Heart left ventricle (tissue), 13 donors: ENCODE measurements at regions not wholly inside any gene's neighbourhood (a gene's known extent, or its start where the extent isn't known, plus 50 kb on each side); places are given as distances from the start of the nearest gene placed in this dataset.

Source experiments
- CTCF ChIP-seq, 12 donors: fragments of 200-600 bp; sonication (generic) in 4 of 12; IDR thresholded peaks; one replicate each; pipeline versions ENCODE4 v1.5.0 to v1.8.0; 2018 to 2022; ENCODE audit warnings: antibody characterized with exemption in 12 of 12, mild to moderate bottlenecking in 5 of 12
- POLR2A ChIP-seq, 2 donors: fragments of 450-650 bp; IDR thresholded peaks; one replicate each; pipeline ENCODE4 v1.6.1; 2017; ENCODE audit warnings: antibody characterized with exemption in 2 of 2, mild to moderate bottlenecking in 2 of 2, moderate library complexity in 2 of 2
- donor health status: ischemic (EF 13 %, LVEDD 7.1; RV severe dilation, severe dysfunction).
- donor health status: DM: no; HTN: yes; CAD: no.
- donor health status: DM: no; HTN: no; CAD: no.
- donor health status: ischemic (EF 25% LVEDD 6.9; RV normal size, moderate dysfunction).
- donor health status: ischemic (EF 25% LVEDD 5.7; RV mildly dilated, moderate dysfunction).
- donor health status: ischemic (EF 35%, LVEDD 5.7; RV mildly dilated, moderate dysfunction).
- donor health status: nonischemic (EF 11% LVEDD 7.7; RV severe dilation, severe dysfunction).
- donor health status: DM: yes; HTN: yes; CAD: no.
- donor health status: PGD.
- donor health status: ischemic (EF 29% LVEDD 5.4; RV normal size, mild dysfunction).
- donor health status: nonischemic (EF 23%, LVEDD 6.1; RV moderate dilation, normal function).

- TF ChIP-seq CTCF (IDR thresholded peaks at IDR 0.05) (no peak), POLR2A (IDR thresholded peaks at IDR 0.05) (no peak)
These were observed 78.8 kb downstream of the MYL12B start for GRCh38 chr18:3340682-3341097.
